Erythroblast (primary cell): ENCODE measurements at regions not wholly inside any gene's neighbourhood (a gene's known extent, or its start where the extent isn't known, plus 50 kb on each side); places are given as distances from the start of the nearest gene placed in this dataset.

Source experiments
- DNase-seq, 2 experiments: peaks; one replicate each; lab custom pipeline; 2025; lab: John Stamatoyannopoulos, UW
- GATA1 ChIP-seq: IDR thresholded peaks from 2 replicates; pipeline ENCODE4 v1.6.1; 2011; ENCODE audit warnings: low read depth, mild to moderate bottlenecking, control low read depth, low read length, moderate library complexity
- POLR2A ChIP-seq: IDR thresholded peaks from 2 replicates; pipeline ENCODE4 v1.6.1; 2011; ENCODE audit warnings: mild to moderate bottlenecking, low read length

GRCh38 chr2:196258407-196258806 lies 87.0 kb upstream of the STK17B start:
- DNase-seq: no peak
- TF ChIP-seq POLR2A (no peak), GATA1 (no peak)

GRCh38 chr2:196259507-196260481 lies 88.4 kb upstream of the STK17B start:
- peak; percentile 13 to 41 for DNase-seq
- TF ChIP-seq GATA1 (no peak), POLR2A (peak; percentile 8)

GRCh38 chr2:196260546-196260945 lies 89.2 kb upstream of the STK17B start:
- no peak for DNase-seq
- no peak for TF ChIP-seq GATA1

DNA sequence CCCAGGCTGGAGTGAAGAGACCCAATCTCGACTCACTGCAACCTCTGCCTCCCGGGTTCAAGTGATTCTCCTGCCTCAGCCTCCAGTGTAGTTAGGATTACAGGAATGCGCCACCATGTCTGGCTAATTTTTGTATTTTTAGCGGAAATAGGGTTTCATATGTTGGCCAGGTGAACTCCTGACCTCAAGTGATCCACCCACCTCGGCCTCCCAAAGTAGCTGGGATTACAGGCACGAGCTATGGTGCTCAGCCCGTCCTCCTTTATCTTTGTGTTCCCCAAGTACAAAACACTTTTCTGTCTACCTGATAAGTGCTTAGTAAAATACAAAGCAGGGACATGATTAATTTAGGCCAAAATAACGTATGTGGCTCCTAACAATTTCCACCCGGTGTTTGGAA lies 91.2 kb upstream of the STK17B start:
- no peak for TF ChIP-seq GATA1
- peak; percentile 3 for TF ChIP-seq POLR2A
- DNase-seq: no peak

DNA sequence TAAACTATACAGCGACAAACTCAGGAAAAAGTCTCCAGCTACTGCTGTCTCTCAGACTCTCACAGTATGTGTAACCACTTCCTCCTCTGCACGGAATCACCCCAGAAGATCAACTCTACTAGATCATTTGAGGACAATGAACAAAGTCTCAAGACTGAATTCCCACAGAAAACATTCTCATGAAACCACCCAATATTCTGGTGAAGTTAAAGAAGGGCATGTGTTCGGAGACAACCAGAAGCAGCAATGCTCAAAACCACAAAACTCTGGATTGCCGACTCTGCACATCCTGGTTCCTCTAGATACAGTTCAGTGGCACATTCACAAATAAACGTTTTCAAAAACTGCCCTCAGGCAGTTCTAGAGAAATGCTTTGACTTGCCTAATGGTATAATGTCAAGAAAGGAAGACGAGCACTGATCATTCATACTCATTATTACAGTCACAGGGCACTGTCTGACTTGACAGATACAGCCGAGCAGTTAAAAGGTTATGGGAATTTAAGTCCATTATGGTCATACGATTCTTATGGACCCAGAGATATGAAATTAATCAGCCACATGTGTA lies 91.9 kb upstream of the STK17B start:
- DNase-seq: peak; percentile 48 to 81
- TF ChIP-seq POLR2A (peak; percentile 42), GATA1 (no peak)

GRCh38 chr2:196266351-196266750 lies 95.0 kb upstream of the STK17B start:
- TF ChIP-seq GATA1: no peak
- TF ChIP-seq POLR2A: no peak
- DNase-seq: no peak

DNA sequence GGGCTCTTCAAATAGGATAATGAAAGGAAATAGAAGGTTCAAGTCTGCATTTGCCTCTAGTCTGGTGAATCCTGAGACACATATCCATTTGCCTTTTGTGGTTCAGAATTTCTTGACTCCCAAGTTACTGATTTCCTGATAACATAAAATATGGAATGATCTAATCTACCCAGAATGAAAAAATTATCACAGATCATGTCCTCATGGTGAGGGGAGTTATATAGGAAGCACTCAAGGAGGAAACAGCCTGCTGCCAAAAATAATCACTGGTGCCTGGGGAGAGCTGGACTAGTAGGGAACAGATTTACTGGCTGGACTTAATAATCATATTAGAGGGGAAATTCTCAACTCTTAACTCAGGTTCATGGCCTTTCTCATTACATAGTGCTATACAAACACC lies 95.5 kb upstream of the STK17B start:
- TF ChIP-seq POLR2A (no peak), GATA1 (no peak)
- DNase-seq: no peak

DNA sequence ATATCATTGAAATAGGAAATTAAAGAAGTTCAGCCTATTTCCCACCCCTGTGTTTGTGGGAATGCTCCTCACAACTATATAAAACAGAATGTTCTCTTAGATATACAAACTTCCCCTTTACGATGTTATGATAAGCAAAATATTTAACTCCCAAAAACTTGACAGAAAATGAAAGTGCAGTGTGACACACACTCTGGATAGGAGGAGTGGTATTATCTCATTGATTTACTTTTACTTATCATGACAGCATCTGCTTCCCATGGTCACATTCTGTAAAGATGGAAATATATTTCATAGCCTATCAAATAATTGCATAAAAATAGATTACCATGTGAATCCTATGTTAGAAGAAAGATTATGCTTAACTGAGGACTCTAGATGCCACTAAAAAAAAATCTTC lies 96.6 kb upstream of the STK17B start:
- DNase-seq: no peak
- TF ChIP-seq GATA1: no peak

- DNase-seq: no peak
- TF ChIP-seq GATA1: no peak
- no peak for TF ChIP-seq POLR2A
Measured at GRCh38 chr2:196268538-196269338, 97.4 kb upstream of the STK17B start.

- no peak for DNase-seq
- TF ChIP-seq POLR2A (no peak), GATA1 (no peak)
Measured at GRCh38 chr2:196271795-196272194, 100.4 kb upstream of the STK17B start.

DNA sequence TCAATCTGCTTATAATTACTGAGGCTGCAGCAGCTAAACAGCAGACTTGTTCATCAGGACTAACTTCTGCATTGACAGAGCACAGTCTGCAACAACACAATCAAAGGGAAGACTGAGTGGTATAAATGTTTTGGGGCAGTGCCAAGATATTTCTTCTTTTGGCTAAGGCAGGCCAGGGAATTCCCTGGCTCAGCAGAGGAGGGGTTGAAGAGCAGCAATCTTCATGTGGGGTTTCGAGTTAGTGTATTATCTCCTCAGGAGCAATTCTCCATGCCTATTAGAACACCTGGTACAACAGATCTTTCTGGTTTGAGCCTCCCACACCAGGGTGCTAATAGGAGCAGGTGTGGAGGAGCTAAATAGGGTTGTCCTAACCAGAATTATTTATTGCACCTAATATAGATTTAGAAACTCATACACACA lies 103.0 kb upstream of the STK17B start:
- TF ChIP-seq POLR2A (no peak), GATA1 (no peak)
- DNase-seq: no peak

- TF ChIP-seq GATA1: no peak
- no peak for TF ChIP-seq POLR2A
- DNase-seq: peak in 1 of 2 experiments; percentile 11
Measured at GRCh38 chr2:196275646-196276352, 104.4 kb upstream of the STK17B start.

DNA sequence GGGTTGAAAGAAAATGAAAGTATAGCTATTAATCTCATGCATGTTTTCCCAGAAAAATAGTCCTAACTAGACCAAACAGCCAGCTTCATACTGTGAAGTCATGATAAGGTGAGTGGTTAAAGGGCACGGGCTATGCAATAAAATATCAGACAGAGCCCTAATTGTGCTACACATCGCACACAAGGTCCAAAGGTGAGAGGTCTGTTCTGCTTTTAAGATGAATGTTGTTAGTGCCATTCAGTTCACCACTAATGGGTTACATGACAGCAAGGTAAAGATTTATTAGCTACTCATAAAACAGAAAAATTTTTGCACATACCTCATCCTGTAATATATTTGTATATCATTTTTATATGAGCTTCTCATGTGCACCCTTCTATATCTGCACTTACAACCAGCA lies 105.0 kb upstream of the STK17B start:
- TF ChIP-seq GATA1 (no peak), POLR2A (no peak)

More for the DNA sequence above, 105.0 kb upstream of the STK17B start:
- no peak for DNase-seq
